ENCODE measurements at regions not wholly inside any gene's neighbourhood (a gene's known extent, or its start where the extent isn't known, plus 50 kb on each side); places are given as distances from the start of the nearest gene placed in this dataset.

- TF ChIP-seq CTCF (IDR thresholded peaks at IDR 0.05): no peak
- TF ChIP-seq POLR2A (IDR thresholded peaks at IDR 0.05): no peak
- no peak for TF ChIP-seq EP300 (IDR thresholded peaks at IDR 0.05)
Observed at GRCh38 chr6:147892476-147892875, 384.0 kb downstream of the SAMD5 start.

Data from tibial nerve (tissue), 4 donors.